NCI-H187 (cell line): ENCODE measurements at regions not wholly inside any gene's neighbourhood (a gene's known extent, or its start where the extent isn't known, plus 50 kb on each side); places are given as distances from the start of the nearest gene placed in this dataset.
A peak's percentile ranks its signal among the peaks of the same experiment; 100 is the strongest.

Experiments used
- DNase-seq, 2 experiments: peaks; one replicate each; lab custom pipeline; 2025; lab: John Stamatoyannopoulos, UW

- no peak for DNase-seq
Measured at GRCh38 chr13:95447814-95448213, 104.7 kb upstream of the CLDN10 start.

GRCh38 chr13:95451656-95452055, 100.9 kb upstream of the CLDN10 start:
- no peak for DNase-seq

- DNase-seq = no peak
Measured at GRCh38 chr13:95452375-95452774, 100.1 kb upstream of the CLDN10 start.

GRCh38 chr13:95455782-95456181, 96.7 kb upstream of the CLDN10 start:
- DNase-seq = no peak

GRCh38 chr13:95456815-95457214, 95.7 kb upstream of the CLDN10 start:
- DNase-seq = no peak

GRCh38 chr13:95457294-95457693, 95.2 kb upstream of the CLDN10 start:
- no peak for DNase-seq

- DNase-seq = no peak
Measured at GRCh38 chr13:95462801-95463200, 89.7 kb upstream of the CLDN10 start.

GRCh38 chr13:95463531-95463930, 89.0 kb upstream of the CLDN10 start:
- no peak for DNase-seq

- no peak for DNase-seq
Measured at GRCh38 chr13:95470574-95471366, 81.8 kb upstream of the CLDN10 start.

GRCh38 chr13:95471960-95472359, 80.6 kb upstream of the CLDN10 start:
- no peak for DNase-seq

GRCh38 chr13:95474992-95475391, 77.5 kb upstream of the CLDN10 start:
- no peak for DNase-seq

- DNase-seq = no peak
Measured at GRCh38 chr13:95477187-95477586, 75.3 kb upstream of the CLDN10 start.

- no peak for DNase-seq
Measured at GRCh38 chr13:95479731-95480130, 72.8 kb upstream of the CLDN10 start.

- DNase-seq = no peak
Measured at GRCh38 chr13:95480131-95480545, 72.4 kb upstream of the CLDN10 start.

GRCh38 chr13:95480791-95481780, 71.4 kb upstream of the CLDN10 start:
- no peak for DNase-seq

GRCh38 chr13:95484052-95484451, 68.5 kb upstream of the CLDN10 start:
- no peak for DNase-seq

- DNase-seq = no peak
Measured at GRCh38 chr13:95485045-95485517, 67.4 kb upstream of the CLDN10 start.

- DNase-seq = no peak
Measured at GRCh38 chr13:95485518-95486144, 66.9 kb upstream of the CLDN10 start.

GRCh38 chr13:95492044-95492801, 60.3 kb upstream of the CLDN10 start:
- DNase-seq = peak; percentile 32 to 65

GRCh38 chr13:95494082-95494681, 58.3 kb upstream of the CLDN10 start:
- DNase-seq = peak in 1 of 2 experiments; percentile 21

- no peak for DNase-seq
Measured at GRCh38 chr13:95496485-95496884, 56.0 kb upstream of the CLDN10 start.
